Astrocyte (in vitro differentiated cells and primary cell): ENCODE measurements at regions not wholly inside any gene's neighbourhood (a gene's known extent, or its start where the extent isn't known, plus 50 kb on each side); places are given as distances from the start of the nearest gene placed in this dataset.

Experiments used
- DNase-seq: peaks from one replicate; pipeline ENCODE4 v3.0.0-alpha.2; 2010; ENCODE audit warnings: low read depth
- FAIRE-seq: peaks from 2 replicates; lab custom pipeline; 2011; peaks lifted over from hg19 to GRCh38; lab: Jason Lieb, UNC
- H2AFZ ChIP-seq: 2 replicates; pipeline ENCODE4 v1.6.0; 2012; ENCODE audit warnings: low read depth, low read length, inconsistent platforms
- H3K27ac ChIP-seq: 2 replicates; pipeline ENCODE4 v1.5.1; 2011; ENCODE audit warnings: low read depth, low read length, inconsistent platforms
- H3K27me3 ChIP-seq: 2 replicates; pipeline ENCODE4 v1.6.0; 2011; ENCODE audit warnings: low read length, inconsistent platforms; ENCODE audit not compliant: insufficient read depth
- H3K36me3 ChIP-seq: 2 replicates; pipeline ENCODE4 v1.5.1; 2011; ENCODE audit warnings: low read length, inconsistent platforms; ENCODE audit not compliant: insufficient read depth
- H3K4me1 ChIP-seq: 2 replicates; pipeline ENCODE4 v1.5.1; 2011; ENCODE audit warnings: low read length, inconsistent platforms; ENCODE audit not compliant: insufficient read depth
- H3K4me2 ChIP-seq: 2 replicates; pipeline ENCODE4 v1.6.0; 2012; ENCODE audit warnings: low read length, inconsistent platforms
- H3K4me3 ChIP-seq: 2 replicates; pipeline ENCODE4 v1.5.1; 2011; ENCODE audit warnings: low read depth, mild to moderate bottlenecking, low read length, inconsistent platforms; ENCODE audit not compliant: insufficient read depth
- H3K79me2 ChIP-seq: 2 replicates; pipeline ENCODE4 v1.6.0; 2012; ENCODE audit warnings: mild to moderate bottlenecking, low read length, inconsistent platforms; ENCODE audit not compliant: insufficient read depth
- H3K9ac ChIP-seq: 2 replicates; pipeline ENCODE4 v1.6.0; 2012; ENCODE audit warnings: mild to moderate bottlenecking, low read length, inconsistent platforms
- H3K9me3 ChIP-seq: 2 replicates; pipeline ENCODE4 v1.5.1; 2012; ENCODE audit warnings: low read depth, mild to moderate bottlenecking, low read length, inconsistent platforms; ENCODE audit not compliant: insufficient read depth
- H4K20me1 ChIP-seq: 2 replicates; pipeline ENCODE4 v1.6.0; 2012; ENCODE audit warnings: low read length, inconsistent platforms; ENCODE audit not compliant: insufficient read depth
- H3K27ac Mint-ChIP-seq: one replicate; pipeline ENCODE4 v1.8.0; 2021; ENCODE audit warnings: mild to moderate bottlenecking, mixed read lengths; ENCODE audit not compliant: unreplicated experiment
- H3K27me3 Mint-ChIP-seq: one replicate; pipeline ENCODE4 v1.8.0; 2021; ENCODE audit warnings: low read depth, mixed read lengths; ENCODE audit not compliant: unreplicated experiment
- H3K36me3 Mint-ChIP-seq: one replicate; pipeline ENCODE4 v1.8.0; 2021; ENCODE audit warnings: low read depth, mixed read lengths; ENCODE audit not compliant: unreplicated experiment
- H3K4me1 Mint-ChIP-seq: one replicate; pipeline ENCODE4 v1.8.0; 2021; ENCODE audit warnings: low read depth, mixed read lengths; ENCODE audit not compliant: unreplicated experiment
- H3K4me3 Mint-ChIP-seq: one replicate; pipeline ENCODE4 v1.8.0; 2021; ENCODE audit warnings: mild to moderate bottlenecking, moderate library complexity, mixed read lengths; ENCODE audit not compliant: unreplicated experiment
- H3K9me3 Mint-ChIP-seq: one replicate; pipeline ENCODE4 v1.8.0; 2021; ENCODE audit warnings: mild to moderate bottlenecking, mixed read lengths; ENCODE audit not compliant: unreplicated experiment
- CTCF ChIP-seq: IDR thresholded peaks from 2 replicates; pipeline ENCODE4 v1.5.1; 2011; ENCODE audit warnings: low read depth, mild to moderate bottlenecking, inconsistent platforms, low read length, moderate library complexity; ENCODE audit not compliant: insufficient read depth
- EZH2 ChIP-seq: IDR thresholded peaks from 2 replicates; pipeline ENCODE4 v1.6.1; 2012; ENCODE audit warnings: mild to moderate bottlenecking, low read length, inconsistent platforms; ENCODE audit not compliant: insufficient read depth

GRCh38 chrY:8804317-8804716 lies 532.9 kb upstream of the TSPY4 start:
- FAIRE-seq: no peak
- Histone ChIP-seq H3K4me1 (no peaks in the 10 kb centered on the region), H2AFZ (no peak overlapping the region), H3K27ac (no peak overlapping the region), H3K27me3 (no peaks in the 10 kb centered on the region), H3K9ac (no peak overlapping the region), H3K79me2 (no peaks in the 10 kb centered on the region), H3K4me2 (no peak overlapping the region), H4K20me1 (no peaks in the 10 kb centered on the region), H3K9me3 (no peaks in the 10 kb centered on the region), H3K4me3 (no peak overlapping the region), H3K36me3 (no peaks in the 10 kb centered on the region)
- Mint-ChIP-seq H3K4me1 (no peaks in the 10 kb centered on the region), H3K27ac (no peak overlapping the region), H3K36me3 (no peaks in the 10 kb centered on the region), H3K9me3 (peaks cover 2% of the 10 kb centered on the region), H3K27me3 (no peaks in the 10 kb centered on the region), H3K4me3 (no peak overlapping the region)
- TF ChIP-seq EZH2: no peak
- TF ChIP-seq CTCF: no peak
- DNase-seq: no peak

GRCh38 chrY:8807648-8808408 lies 529.4 kb upstream of the TSPY4 start:
- Histone ChIP-seq H3K79me2 (no peaks in the 10 kb centered on the region), H3K4me2 (no peak overlapping the region), H2AFZ (no peak overlapping the region), H3K27ac (no peak overlapping the region), H3K9ac (no peak overlapping the region), H3K27me3 (no peaks in the 10 kb centered on the region), H3K36me3 (no peaks in the 10 kb centered on the region), H4K20me1 (no peaks in the 10 kb centered on the region), H3K9me3 (no peaks in the 10 kb centered on the region), H3K4me1 (no peaks in the 10 kb centered on the region), H3K4me3 (no peak overlapping the region)
- no peak for DNase-seq
- H3K27ac Mint-ChIP-seq: no peak overlapping the region
- H3K4me3 Mint-ChIP-seq: no peak overlapping the region
- H3K4me1 Mint-ChIP-seq: no peaks in the 10 kb centered on the region
- no peaks in the 10 kb centered on the region for H3K36me3 Mint-ChIP-seq
- FAIRE-seq: no peak
- no peaks in the 10 kb centered on the region for H3K27me3 Mint-ChIP-seq
- TF ChIP-seq CTCF: no peak
- no peak for TF ChIP-seq EZH2
- peaks cover 2% of the 10 kb centered on the region for H3K9me3 Mint-ChIP-seq

GRCh38 chrY:8808611-8809010 lies 528.7 kb upstream of the TSPY4 start:
- H3K27me3 Mint-ChIP-seq: no peaks in the 10 kb centered on the region
- H3K9me3 Mint-ChIP-seq: peaks cover 2% of the 10 kb centered on the region
- TF ChIP-seq CTCF: no peak
- TF ChIP-seq EZH2: no peak
- no peak overlapping the region for H3K27ac Mint-ChIP-seq
- no peaks in the 10 kb centered on the region for H3K27me3 ChIP-seq
- no peak overlapping the region for H3K4me3 Mint-ChIP-seq
- DNase-seq: no peak
- no peak overlapping the region for H2AFZ ChIP-seq
- H3K4me1 ChIP-seq: no peaks in the 10 kb centered on the region
- FAIRE-seq: no peak
- H3K79me2 ChIP-seq: no peaks in the 10 kb centered on the region
- H3K36me3 ChIP-seq: no peaks in the 10 kb centered on the region
- H3K36me3 Mint-ChIP-seq: no peaks in the 10 kb centered on the region
- H4K20me1 ChIP-seq: no peaks in the 10 kb centered on the region
- H3K27ac ChIP-seq: no peak overlapping the region
- H3K4me2 ChIP-seq: no peak overlapping the region
- no peak overlapping the region for H3K9ac ChIP-seq
- H3K4me1 Mint-ChIP-seq: no peaks in the 10 kb centered on the region
- H3K9me3 ChIP-seq: no peaks in the 10 kb centered on the region
- H3K4me3 ChIP-seq: no peak overlapping the region
